Muscle of arm (tissue), 1 donor: ENCODE measurements at regions not wholly inside any gene's neighbourhood (a gene's known extent, or its start where the extent isn't known, plus 50 kb on each side); places are given as distances from the start of the nearest gene placed in this dataset.
"Not testable (repeated sequence)": the region's sequence is repeated elsewhere in the genome, so short reads cannot be mapped to it uniquely, and the experiment has no call there.

Source experiments
- DNase-seq: peaks from one replicate; pipeline ENCODE4 v3.0.0-alpha.2; 2013

GRCh38 chr4:4666693-4667621 lies 125.1 kb upstream of the STX18 start:
- no peak for DNase-seq

- DNase-seq = no peak
Observed at GRCh38 chr4:4666187-4666586, 124.3 kb upstream of the STX18 start.

- no peak for DNase-seq
Observed at GRCh38 chr4:4664234-4664633, 122.4 kb upstream of the STX18 start.

- no peak for DNase-seq
Observed at GRCh38 chr4:4663028-4663427, 121.2 kb upstream of the STX18 start.

- DNase-seq = no peak
Observed at GRCh38 chr4:4662230-4662629, 120.4 kb upstream of the STX18 start.

GRCh38 chr4:4659871-4660651 lies 118.2 kb upstream of the STX18 start:
- DNase-seq = no peak

GRCh38 chr4:4658052-4658451 lies 116.2 kb upstream of the STX18 start:
- no peak for DNase-seq

- DNase-seq = no peak
Observed at GRCh38 chr4:4656977-4657376, 115.1 kb upstream of the STX18 start.

- DNase-seq = no peak
Observed at GRCh38 chr4:4655901-4656300, 114.1 kb upstream of the STX18 start.

- DNase-seq = no peak
Observed at GRCh38 chr4:4655011-4655410, 113.2 kb upstream of the STX18 start.

GRCh38 chr4:4651811-4652755 lies 110.2 kb upstream of the STX18 start:
- no peak for DNase-seq

GRCh38 chr4:4647041-4647440 lies 105.2 kb upstream of the STX18 start:
- no peak for DNase-seq

GRCh38 chr4:4645743-4646142 lies 103.9 kb upstream of the STX18 start:
- DNase-seq = no peak

- DNase-seq = not testable (repeated sequence)
Observed at GRCh38 chr4:4644277-4644676, 102.4 kb upstream of the STX18 start.

- not testable (repeated sequence) for DNase-seq
Observed at GRCh38 chr4:4643743-4644142, 101.9 kb upstream of the STX18 start.

GRCh38 chr4:4643306-4643705 lies 101.5 kb upstream of the STX18 start:
- no peak for DNase-seq

GRCh38 chr4:4642496-4643000 lies 100.7 kb upstream of the STX18 start:
- DNase-seq = no peak

GRCh38 chr4:4641661-4642495 lies 100.0 kb upstream of the STX18 start:
- DNase-seq = no peak

- no peak for DNase-seq
Observed at GRCh38 chr4:4641254-4641653, 99.4 kb upstream of the STX18 start.

GRCh38 chr4:4640692-4641091 lies 98.8 kb upstream of the STX18 start:
- DNase-seq = no peak

- no peak for DNase-seq
Observed at GRCh38 chr4:4639370-4639769, 97.5 kb upstream of the STX18 start.
